HUES64 (cell line): ENCODE measurements at regions not wholly inside any gene's neighbourhood (a gene's known extent, or its start where the extent isn't known, plus 50 kb on each side); places are given as distances from the start of the nearest gene placed in this dataset.
"Not testable (repeated sequence)": the region's sequence is repeated elsewhere in the genome, so short reads cannot be mapped to it uniquely, and the experiment has no call there.

ENCODE experiments used
- H3K27ac ChIP-seq: 2 replicates; pipeline ENCODE4 v1.7.0; 2013; ENCODE audit warnings: low read depth, low read length, inconsistent platforms
- H3K27me3 ChIP-seq: 2 replicates; pipeline ENCODE4 v1.6.1; 2013; ENCODE audit warnings: mild to moderate bottlenecking, low read length; ENCODE audit not compliant: insufficient read depth
- H3K36me3 ChIP-seq: 2 replicates; pipeline ENCODE4 v1.6.1; 2013; ENCODE audit warnings: mild to moderate bottlenecking, low read length; ENCODE audit not compliant: insufficient read depth
- H3K4me1 ChIP-seq: 2 replicates; pipeline ENCODE4 v1.6.1; 2013; ENCODE audit warnings: mild to moderate bottlenecking, low read length, moderate library complexity; ENCODE audit not compliant: insufficient read depth
- H3K4me3 ChIP-seq: 2 replicates; pipeline ENCODE4 v1.5.1; 2013; ENCODE audit warnings: mild to moderate bottlenecking, low read length, moderate library complexity
- H3K9ac ChIP-seq: 2 replicates; pipeline ENCODE4 v1.6.1; 2013; ENCODE audit warnings: mild to moderate bottlenecking, low read depth, low read length
- H3K9me3 ChIP-seq: 2 replicates; pipeline ENCODE4 v1.6.1; 2013; ENCODE audit warnings: low read depth, low read length; ENCODE audit not compliant: insufficient read depth
- WGBS: fragments of 150-250, 120-280 bp; methylation state at CpG from one replicate; pipeline ENCODE4 v1.1.7; 2013; ENCODE audit warnings: missing lambda C conversion rate; 5-methylcytosine and 5-hydroxymethylcytosine counted together

DNA sequence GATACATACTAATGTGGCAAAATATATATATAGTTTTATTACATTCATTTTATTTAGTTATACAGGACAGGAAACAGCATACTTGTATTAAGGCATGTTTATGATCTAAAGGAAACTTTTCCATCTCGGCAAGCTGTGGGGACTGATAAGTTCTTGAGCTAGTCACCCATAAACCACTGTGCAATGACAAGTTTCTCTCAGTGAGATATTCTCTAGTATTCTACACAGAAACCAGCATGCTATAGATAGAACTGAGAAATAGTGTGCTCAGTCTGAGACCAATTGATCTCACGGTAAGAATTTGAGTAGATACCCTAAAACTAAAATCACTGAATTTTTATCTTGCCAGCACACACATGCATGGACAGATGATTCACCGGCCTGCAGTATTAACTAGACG is 717.6 kb upstream of the NOVA1 start:
- WGBS = 100% methylated on average over 2 of the region's 4 CpGs
- Histone ChIP-seq H3K27ac (no peak overlapping the region), H3K36me3 (no peaks in the 10 kb centered on the region), H3K4me3 (no peak overlapping the region), H3K4me1 (no peaks in the 10 kb centered on the region), H3K9me3 (0 out of 2 replicates have a peak, but pooled peaks cover 3% of the 10 kb centered on the region), H3K9ac (no peak overlapping the region), H3K27me3 (no peaks in the 10 kb centered on the region)

DNA sequence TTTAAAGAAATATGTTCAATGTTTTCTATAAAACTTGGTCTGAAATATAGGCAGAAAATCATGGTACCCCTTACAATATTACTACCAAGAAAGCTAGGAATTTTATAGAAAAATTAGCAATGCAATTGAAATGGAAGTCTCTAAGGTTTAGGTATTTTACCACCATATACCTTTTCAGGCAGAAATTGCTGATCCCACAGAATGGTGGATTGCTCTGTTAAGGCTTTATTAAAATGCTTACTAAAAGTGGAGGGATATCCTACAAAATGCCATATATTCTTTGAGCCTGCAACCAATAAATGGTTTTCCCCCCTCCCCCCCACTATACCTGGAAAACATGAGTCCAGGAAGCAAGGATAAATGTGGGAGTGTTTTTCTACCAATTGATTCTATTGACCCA is 718.1 kb upstream of the NOVA1 start:
- H3K9me3 ChIP-seq = no peaks in the 10 kb centered on the region
- H3K36me3 ChIP-seq = no peaks in the 10 kb centered on the region
- H3K27me3 ChIP-seq = no peaks in the 10 kb centered on the region
- H3K4me3 ChIP-seq = no peak overlapping the region
- no peak overlapping the region for H3K9ac ChIP-seq
- no peak overlapping the region for H3K27ac ChIP-seq
- H3K4me1 ChIP-seq = no peaks in the 10 kb centered on the region

DNA sequence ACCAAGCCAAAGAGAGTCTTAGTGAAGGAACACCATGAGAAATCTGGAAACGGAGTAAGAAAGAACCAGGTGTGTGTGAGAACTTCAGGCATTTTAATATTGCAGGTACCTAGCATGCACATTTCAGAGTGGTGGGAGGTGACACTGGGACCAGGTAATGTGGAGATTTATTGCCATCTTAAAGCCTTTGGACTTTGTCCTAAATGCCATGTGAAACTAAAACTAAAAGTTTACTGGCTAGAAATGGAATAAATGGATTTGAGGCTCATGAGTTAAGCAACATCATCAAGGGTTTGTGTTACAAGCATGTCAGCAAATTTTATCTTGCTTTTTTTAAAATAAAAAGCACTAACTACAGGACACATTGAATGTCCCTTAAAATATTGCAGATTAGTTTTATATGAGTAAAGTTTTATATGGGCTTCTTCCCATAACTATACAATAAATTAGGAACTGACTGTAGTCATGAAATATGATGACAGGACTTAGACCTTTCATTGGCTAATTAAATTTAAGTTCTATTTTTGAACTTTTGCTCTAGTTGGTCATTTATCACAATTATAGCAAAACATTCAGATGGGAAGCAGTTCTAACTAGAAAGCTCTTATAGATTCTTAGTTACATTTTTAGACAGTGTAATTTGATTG is 721.1 kb upstream of the NOVA1 start:
- WGBS = 94% methylated on average over 1 of the region's 1 CpG
- H3K9ac ChIP-seq = no peak overlapping the region
- H3K27ac ChIP-seq = no peak overlapping the region
- H3K27me3 ChIP-seq = no peaks in the 10 kb centered on the region
- H3K36me3 ChIP-seq = no peaks in the 10 kb centered on the region
- H3K4me3 ChIP-seq = no peak overlapping the region
- H3K4me1 ChIP-seq = no peaks in the 10 kb centered on the region
- peaks cover 3% of the 10 kb centered on the region; the same call in 1 of the 2 replicates for H3K9me3 ChIP-seq

DNA sequence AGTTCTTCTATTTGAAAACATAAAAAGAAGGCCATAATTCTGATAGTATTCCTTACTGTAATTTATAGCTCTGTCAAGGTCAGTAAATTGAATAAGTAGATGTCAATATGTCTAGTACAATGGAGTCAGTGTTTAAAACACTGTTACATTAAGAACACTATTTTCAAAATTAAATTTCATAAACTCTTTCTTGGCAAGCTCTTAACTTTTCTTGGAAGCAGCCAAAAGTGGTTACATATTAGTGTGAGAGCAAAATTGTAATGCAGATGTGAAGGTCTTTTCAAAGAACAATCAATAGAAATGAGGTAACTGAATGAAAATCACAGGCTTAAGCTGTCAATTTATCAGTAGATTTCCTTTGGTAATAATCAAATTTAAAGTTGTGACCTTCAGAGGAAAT is 722.4 kb upstream of the NOVA1 start:
- H3K4me1 ChIP-seq = no peaks in the 10 kb centered on the region

DNA sequence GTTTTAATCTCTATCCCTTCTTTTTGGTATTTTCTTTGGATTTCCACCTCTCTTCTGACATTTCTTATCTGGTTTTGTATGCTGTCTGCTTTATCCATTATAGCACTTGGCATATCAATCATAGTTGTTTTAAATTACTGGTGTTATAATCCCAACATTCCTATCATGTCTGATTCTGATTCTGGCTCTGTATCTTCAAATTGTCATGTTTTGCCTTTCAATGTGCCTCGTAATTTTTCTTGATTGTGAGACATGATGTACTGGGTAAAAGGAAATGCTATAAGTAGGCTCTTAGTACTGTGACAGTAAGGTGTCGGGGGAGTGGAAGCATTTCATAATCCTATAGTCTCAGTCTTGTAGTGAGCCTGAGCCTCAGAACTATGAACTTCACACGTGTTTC is 729.3 kb upstream of the NOVA1 start:
- no peak overlapping the region for H3K9ac ChIP-seq
- no peak overlapping the region for H3K4me3 ChIP-seq
- no peaks in the 10 kb centered on the region for H3K4me1 ChIP-seq
- H3K36me3 ChIP-seq = no peaks in the 10 kb centered on the region
- H3K9me3 ChIP-seq = peaks cover 26% of the 10 kb centered on the region
- 87% methylated on average over 3 of the region's 3 CpGs for WGBS
- H3K27me3 ChIP-seq = no peaks in the 10 kb centered on the region
- no peak overlapping the region for H3K27ac ChIP-seq

More for the DNA sequence above, 722.4 kb upstream of the NOVA1 start:
- Histone ChIP-seq H3K4me3 (no peak overlapping the region), H3K27ac (no peak overlapping the region), H3K27me3 (no peaks in the 10 kb centered on the region), H3K9me3 (peaks cover 16% of the 10 kb centered on the region), H3K9ac (no peak overlapping the region), H3K36me3 (no peaks in the 10 kb centered on the region)

DNA sequence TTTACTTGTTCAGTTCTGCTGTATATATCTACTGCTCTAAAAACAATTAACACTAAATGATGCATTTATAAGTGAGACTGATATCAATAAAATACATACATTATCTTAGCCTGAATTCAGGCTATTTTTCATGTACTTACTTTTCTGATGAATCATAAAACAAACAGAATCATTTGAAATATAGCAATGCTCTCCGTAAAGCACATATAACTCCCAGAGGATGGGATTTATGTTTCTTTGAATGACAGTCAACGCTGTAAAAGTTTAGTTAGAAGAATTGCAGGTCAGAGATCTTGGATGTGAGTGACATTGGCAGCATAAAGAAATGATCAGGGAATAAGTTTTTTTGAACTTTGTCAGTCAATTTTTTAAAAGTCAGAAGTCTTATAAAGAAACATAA is 740.2 kb upstream of the NOVA1 start:
- no peaks in the 10 kb centered on the region for H3K4me1 ChIP-seq
- no peaks in the 10 kb centered on the region for H3K36me3 ChIP-seq
- H3K9ac ChIP-seq = no peak overlapping the region
- no peaks in the 10 kb centered on the region for H3K27me3 ChIP-seq
- H3K27ac ChIP-seq = no peak overlapping the region
- 93% methylated on average over 2 of the region's 2 CpGs for WGBS
- H3K9me3 ChIP-seq = no peaks in the 10 kb centered on the region
- no peak overlapping the region for H3K4me3 ChIP-seq

DNA sequence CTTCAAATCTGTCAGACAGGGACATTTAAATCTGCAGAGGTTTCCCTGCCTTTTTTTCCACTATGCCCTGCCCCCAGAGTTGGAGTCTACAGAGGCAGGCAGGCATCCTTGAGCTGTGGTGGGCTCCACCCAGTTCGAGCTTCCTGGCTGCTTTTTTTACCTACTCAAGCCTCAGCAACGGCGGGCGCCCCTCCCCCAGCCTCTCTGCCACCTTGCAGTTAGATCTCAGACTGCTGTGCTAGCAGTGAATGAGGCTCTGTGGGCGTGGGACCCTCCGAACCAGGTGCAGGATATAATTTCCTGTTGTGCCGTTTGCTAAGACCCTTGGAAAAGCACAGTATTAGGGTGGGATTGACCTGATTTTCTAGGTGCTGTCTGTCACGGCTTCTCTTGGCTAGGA is 765.2 kb upstream of the NOVA1 start:
- not testable (repeated sequence) for H3K4me1 ChIP-seq, H3K36me3 ChIP-seq, H3K27me3 ChIP-seq, H3K9ac ChIP-seq, H3K27ac ChIP-seq, H3K4me3 ChIP-seq
- WGBS = 93% methylated on average over 8 of the region's 8 CpGs
- H3K9me3 ChIP-seq = 0 out of 2 replicates have a peak, but pooled peaks cover 12% of the 10 kb centered on the region

DNA sequence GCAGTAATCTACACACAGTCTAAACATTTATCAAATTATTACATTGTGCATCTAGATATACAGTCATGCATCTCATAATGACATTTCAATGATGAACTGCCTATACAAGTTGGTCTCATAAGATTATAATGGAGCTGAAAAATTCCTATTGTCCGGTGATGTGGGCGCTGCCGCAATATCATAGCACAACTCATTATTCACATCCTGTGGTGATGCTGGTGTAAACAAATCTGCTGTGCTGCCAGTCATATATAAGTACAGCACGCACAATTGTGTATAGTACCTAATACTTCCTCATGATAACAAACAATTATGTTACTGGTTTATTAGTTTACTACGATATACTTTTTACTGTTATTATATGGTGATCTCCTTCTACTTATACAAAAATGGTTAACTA is 768.8 kb upstream of the NOVA1 start:
- Histone ChIP-seq H3K4me3 (no peak overlapping the region), H3K36me3 (no peaks in the 10 kb centered on the region), H3K27me3 (no peaks in the 10 kb centered on the region), H3K4me1 (no peaks in the 10 kb centered on the region), H3K9me3 (0 out of 2 replicates have a peak, but pooled peaks cover 12% of the 10 kb centered on the region), H3K27ac (no peak overlapping the region), H3K9ac (no peak overlapping the region)
- WGBS = 92% methylated on average over 4 of the region's 5 CpGs

DNA sequence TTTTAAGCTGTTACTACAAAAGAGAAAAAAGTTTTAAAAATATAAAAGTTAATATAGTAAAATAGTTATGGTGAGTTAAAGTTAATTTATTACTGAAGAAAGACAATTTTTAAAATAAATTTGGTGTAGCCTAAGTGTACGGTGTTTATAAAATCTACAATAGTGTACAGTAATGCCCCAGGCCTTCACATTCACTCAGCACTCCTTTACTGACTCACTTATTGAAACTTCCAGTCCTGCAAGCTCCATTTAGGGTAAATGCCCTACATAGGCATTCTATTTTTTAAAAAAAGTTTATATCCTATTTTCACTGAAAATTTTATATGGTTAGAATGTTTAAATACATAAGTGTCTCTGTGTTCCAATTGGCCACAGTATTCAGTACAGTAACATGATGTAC is 769.5 kb upstream of the NOVA1 start:
- H3K27me3 ChIP-seq = no peaks in the 10 kb centered on the region
- H3K36me3 ChIP-seq = no peaks in the 10 kb centered on the region
- H3K4me3 ChIP-seq = no peak overlapping the region
- no peak overlapping the region for H3K27ac ChIP-seq
- no peaks in the 10 kb centered on the region for H3K4me1 ChIP-seq
- 100% methylated on average over 1 of the region's 1 CpG for WGBS
- no peak overlapping the region for H3K9ac ChIP-seq
- 0 out of 2 replicates have a peak, but pooled peaks cover 12% of the 10 kb centered on the region for H3K9me3 ChIP-seq

DNA sequence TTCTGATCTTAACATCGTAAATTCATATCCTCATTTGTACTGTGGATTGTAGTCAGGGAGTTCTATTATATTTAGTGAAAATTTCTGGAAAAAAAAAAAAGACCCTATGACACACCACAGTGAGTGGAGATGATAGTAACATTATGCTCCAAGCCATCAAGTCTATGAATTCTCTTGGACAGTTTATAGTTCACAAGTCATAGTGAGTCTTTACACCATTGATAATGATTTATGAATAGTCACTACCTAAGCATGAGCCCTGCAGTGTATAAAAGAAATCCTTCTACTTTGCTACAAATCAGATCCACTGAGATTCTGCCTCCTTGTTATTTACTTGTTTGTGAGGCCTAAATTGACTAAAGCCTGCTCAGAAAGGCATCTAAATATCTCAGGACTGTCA is 772.2 kb upstream of the NOVA1 start:
- H3K9ac ChIP-seq = no peak overlapping the region
- no peaks in the 10 kb centered on the region for H3K4me1 ChIP-seq
- no peak overlapping the region for H3K27ac ChIP-seq
- H3K27me3 ChIP-seq = no peaks in the 10 kb centered on the region
- no peaks in the 10 kb centered on the region for H3K9me3 ChIP-seq
- no peak overlapping the region for H3K4me3 ChIP-seq
- H3K36me3 ChIP-seq = no peaks in the 10 kb centered on the region
- WGBS = no CpG with 5 or more reads among the region's 1 CpG

DNA sequence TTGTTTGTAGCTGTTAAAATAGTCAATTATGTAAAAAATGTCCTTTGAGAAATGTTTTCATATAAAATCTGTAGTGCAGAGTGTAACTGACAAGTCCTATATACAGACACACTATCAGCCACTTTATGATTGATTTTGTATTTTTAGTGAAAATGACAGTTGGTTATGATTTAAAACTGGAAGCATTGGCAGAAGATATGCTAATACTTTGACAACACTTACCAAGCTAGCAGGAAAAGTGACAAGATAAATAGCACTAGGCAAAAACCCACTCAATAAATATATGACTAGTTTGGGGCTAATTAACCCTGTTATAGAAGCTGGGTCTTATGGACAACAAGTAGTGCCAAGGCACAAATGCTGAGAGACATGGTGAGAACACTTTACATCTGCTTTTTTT is 772.9 kb upstream of the NOVA1 start:
- no peaks in the 10 kb centered on the region for H3K36me3 ChIP-seq
- H3K4me1 ChIP-seq = no peaks in the 10 kb centered on the region
- no peaks in the 10 kb centered on the region for H3K9me3 ChIP-seq
- no peak overlapping the region for H3K4me3 ChIP-seq
- H3K27ac ChIP-seq = no peak overlapping the region
- H3K9ac ChIP-seq = no peak overlapping the region
- H3K27me3 ChIP-seq = no peaks in the 10 kb centered on the region

DNA sequence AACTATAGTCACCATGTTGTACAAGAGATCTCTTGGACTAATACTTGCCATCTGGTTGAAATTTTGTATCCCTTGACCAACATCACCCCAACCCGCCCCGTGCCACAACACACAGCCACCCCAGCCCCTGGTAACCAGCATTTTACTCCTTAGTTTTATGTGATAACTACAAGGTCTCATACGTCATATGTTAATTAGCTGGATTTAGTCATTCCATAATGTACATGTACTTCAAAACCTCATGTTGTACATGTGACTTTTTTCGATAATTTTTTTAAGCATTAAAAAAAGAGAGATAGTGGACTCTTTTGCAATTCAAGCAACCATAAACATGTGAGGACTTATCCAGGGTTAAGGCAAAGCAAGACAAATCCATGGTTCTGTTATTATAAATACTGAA is 773.4 kb upstream of the NOVA1 start:
- Histone ChIP-seq H3K36me3 (no peaks in the 10 kb centered on the region), H3K9me3 (no peaks in the 10 kb centered on the region), H3K27me3 (no peaks in the 10 kb centered on the region), H3K27ac (no peak overlapping the region), H3K9ac (no peak overlapping the region), H3K4me1 (no peaks in the 10 kb centered on the region), H3K4me3 (no peak overlapping the region)
- 97% methylated on average over 3 of the region's 4 CpGs for WGBS
